RWPE2 (cell line): ENCODE measurements at regions not wholly inside any gene's neighbourhood (a gene's known extent, or its start where the extent isn't known, plus 50 kb on each side); places are given as distances from the start of the nearest gene placed in this dataset.
A peak's percentile ranks its signal among the peaks of the same experiment; 100 is the strongest.

ENCODE experiments used
- ATAC-seq: fragments of 200-7000 bp; cut with Tn5 transposase; 3 replicates; pipeline ENCODE4 v1.9.1; 2021; ENCODE audit warnings: low read depth
- DNase-seq: peaks from one replicate; pipeline ENCODE4 v3.0.0-alpha.2; 2020; ENCODE audit warnings: low spot score
- H3K27ac ChIP-seq: fragments of 450-650 bp; 2 replicates; pipeline ENCODE4 v1.5.1; 2017; ENCODE audit warnings: mild to moderate bottlenecking; ENCODE audit not compliant: poor library complexity, severe bottlenecking
- H3K27me3 ChIP-seq: fragments of 250-450 bp; sonication (Bioruptor Pico); 2 replicates; pipeline ENCODE4 v1.5.1; 2021; ENCODE audit warnings: mild to moderate bottlenecking, moderate library complexity; ENCODE audit not compliant: insufficient read depth, poor library complexity, severe bottlenecking
- H3K36me3 ChIP-seq: fragments of 250-450 bp; sonication (Bioruptor Pico); 2 replicates; pipeline ENCODE4 v1.5.1; 2020; ENCODE audit warnings: low read depth, mild to moderate bottlenecking, moderate library complexity
- H3K4me1 ChIP-seq: fragments of 250-450 bp; sonication (Bioruptor Pico); 2 replicates; pipeline ENCODE4 v1.5.1; 2021; ENCODE audit warnings: mild to moderate bottlenecking, moderate library complexity; ENCODE audit not compliant: insufficient read depth, poor library complexity, severe bottlenecking
- H3K4me3 ChIP-seq: fragments of 250-450 bp; sonication (Bioruptor Pico); 2 replicates; pipeline ENCODE4 v1.5.1; 2021; ENCODE audit warnings: mild to moderate bottlenecking, moderate library complexity; ENCODE audit not compliant: severe bottlenecking
- H3K9me3 ChIP-seq: fragments of 250-450 bp; sonication (Bioruptor Pico); 2 replicates; pipeline ENCODE4 v1.5.1; 2021; ENCODE audit warnings: mild to moderate bottlenecking, moderate library complexity; ENCODE audit not compliant: severe bottlenecking
- TF ChIP-seq, protein P1 (sequence below): fragments of 450-650 bp; IDR thresholded peaks from one replicate; pipeline ENCODE4 v1.5.1; 2017; ENCODE audit warnings: mild to moderate bottlenecking, moderate library complexity; ENCODE audit not compliant: poor library complexity, severe bottlenecking

DNA sequence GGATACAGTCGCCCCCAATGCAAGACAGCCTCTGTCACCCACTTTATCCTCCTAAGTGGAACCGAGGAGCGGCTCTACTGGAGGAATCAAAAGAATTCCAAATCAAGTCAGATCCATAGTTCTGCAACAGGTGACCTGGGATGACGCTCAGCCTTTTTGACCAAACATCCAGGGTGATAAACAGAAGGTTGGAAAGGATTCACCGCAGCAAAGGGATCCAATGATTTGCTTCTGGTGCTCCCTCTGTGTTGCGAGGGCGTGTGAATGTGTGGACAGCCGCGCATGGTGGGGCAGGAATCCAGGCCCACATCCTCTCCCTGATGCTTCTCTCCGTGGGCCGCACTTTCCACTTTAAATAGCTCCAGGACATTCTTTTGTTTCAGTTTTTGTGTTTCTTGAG lies 116.8 kb upstream of the CDH4 start:
- H3K4me1 ChIP-seq, result no peaks in the 10 kb centered on the region
- no peaks in the 10 kb centered on the region for H3K9me3 ChIP-seq
- TF ChIP-seq, protein P1, sequence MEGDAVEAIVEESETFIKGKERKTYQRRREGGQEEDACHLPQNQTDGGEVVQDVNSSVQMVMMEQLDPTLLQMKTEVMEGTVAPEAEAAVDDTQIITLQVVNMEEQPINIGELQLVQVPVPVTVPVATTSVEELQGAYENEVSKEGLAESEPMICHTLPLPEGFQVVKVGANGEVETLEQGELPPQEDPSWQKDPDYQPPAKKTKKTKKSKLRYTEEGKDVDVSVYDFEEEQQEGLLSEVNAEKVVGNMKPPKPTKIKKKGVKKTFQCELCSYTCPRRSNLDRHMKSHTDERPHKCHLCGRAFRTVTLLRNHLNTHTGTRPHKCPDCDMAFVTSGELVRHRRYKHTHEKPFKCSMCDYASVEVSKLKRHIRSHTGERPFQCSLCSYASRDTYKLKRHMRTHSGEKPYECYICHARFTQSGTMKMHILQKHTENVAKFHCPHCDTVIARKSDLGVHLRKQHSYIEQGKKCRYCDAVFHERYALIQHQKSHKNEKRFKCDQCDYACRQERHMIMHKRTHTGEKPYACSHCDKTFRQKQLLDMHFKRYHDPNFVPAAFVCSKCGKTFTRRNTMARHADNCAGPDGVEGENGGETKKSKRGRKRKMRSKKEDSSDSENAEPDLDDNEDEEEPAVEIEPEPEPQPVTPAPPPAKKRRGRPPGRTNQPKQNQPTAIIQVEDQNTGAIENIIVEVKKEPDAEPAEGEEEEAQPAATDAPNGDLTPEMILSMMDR, result no peak
- DNase-seq (peak; percentile 62), ATAC-seq (no peak)
- H3K36me3 ChIP-seq, result no peaks in the 10 kb centered on the region
- H3K4me3 ChIP-seq, result no peak overlapping the region
- no peak overlapping the region for H3K27ac ChIP-seq
- H3K27me3 ChIP-seq, result peaks cover 62% of the 10 kb centered on the region

DNA sequence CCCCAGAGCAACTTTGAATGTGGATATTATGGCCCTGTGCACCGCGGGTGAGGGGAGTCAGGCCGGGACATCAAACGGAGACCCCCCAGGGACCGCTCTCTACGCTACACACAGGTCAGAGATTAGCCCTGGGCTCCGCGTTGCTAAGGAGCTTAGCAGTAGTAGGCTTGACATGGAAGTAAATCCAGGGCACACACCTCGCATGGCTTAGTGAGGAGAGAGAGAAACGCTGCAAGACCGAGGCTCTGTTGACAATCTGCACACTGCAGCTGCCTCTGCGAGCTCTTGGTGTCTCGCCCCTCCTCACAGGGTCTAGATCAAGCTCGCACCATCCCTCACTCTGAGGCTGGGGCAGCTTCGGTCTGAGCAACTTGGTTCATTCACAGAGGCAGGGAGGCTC lies 116.1 kb upstream of the CDH4 start:
- H3K36me3 ChIP-seq, result no peaks in the 10 kb centered on the region

DNA sequence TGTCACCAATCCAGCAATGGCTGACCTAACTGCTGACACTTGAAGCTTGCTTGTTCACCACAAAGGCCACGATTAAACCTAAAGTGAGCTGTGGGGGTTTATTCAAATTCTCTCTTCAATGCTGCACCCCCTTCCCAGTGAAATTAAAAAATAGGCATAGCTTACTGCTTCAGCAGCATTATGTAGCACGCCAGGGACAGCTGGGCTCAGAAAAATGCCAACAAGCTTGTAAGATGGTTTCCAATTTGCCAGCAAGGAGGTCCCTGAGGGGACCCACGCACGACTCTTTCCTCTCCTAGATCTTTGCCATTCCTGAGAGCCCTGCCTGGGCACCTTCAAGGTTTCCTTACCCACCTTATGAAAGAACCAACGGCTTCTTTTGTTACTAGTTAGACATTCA lies 113.5 kb upstream of the CDH4 start:
- H3K36me3 ChIP-seq, result no peaks in the 10 kb centered on the region
- H3K4me1 ChIP-seq, result no peaks in the 10 kb centered on the region
- peaks cover 73% of the 10 kb centered on the region for H3K27me3 ChIP-seq
- H3K9me3 ChIP-seq, result no peaks in the 10 kb centered on the region
- no peak overlapping the region for H3K27ac ChIP-seq
- DNase-seq (peak; percentile 28), ATAC-seq (no peak)
- TF ChIP-seq, protein P1, result no peak
- H3K4me3 ChIP-seq, result no peak overlapping the region

More for the DNA sequence above, 116.1 kb upstream of the CDH4 start:
- Histone ChIP-seq H3K4me3 (no peak overlapping the region), H3K9me3 (no peaks in the 10 kb centered on the region), H3K4me1 (no peaks in the 10 kb centered on the region), H3K27ac (no peak overlapping the region), H3K27me3 (peaks cover 69% of the 10 kb centered on the region)
- ATAC-seq (no peak), DNase-seq (peak; percentile 76)
- TF ChIP-seq, protein P1, result no peak

DNA sequence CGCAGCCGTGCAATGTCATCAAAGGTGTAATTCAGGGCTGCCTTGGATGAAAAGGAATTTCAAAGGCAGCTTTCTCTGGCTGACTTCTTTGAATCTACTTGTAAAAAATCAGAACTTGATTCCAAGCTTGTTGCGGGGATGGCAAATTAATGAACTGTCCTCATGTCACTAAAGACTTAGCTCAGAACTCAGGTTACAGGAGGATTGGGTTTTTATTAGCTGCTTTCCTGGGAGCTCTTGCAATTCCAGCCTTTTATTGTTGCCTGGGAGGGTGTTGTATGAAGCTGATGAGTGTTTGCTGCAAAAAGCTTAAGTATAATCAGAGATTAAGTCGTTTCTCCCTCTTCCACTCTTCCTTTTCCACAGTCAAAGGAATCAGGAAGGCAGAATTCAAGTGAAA lies 113.0 kb upstream of the CDH4 start:
- no peak overlapping the region for H3K27ac ChIP-seq
- TF ChIP-seq, protein P1, result no peak
- peaks cover 73% of the 10 kb centered on the region for H3K27me3 ChIP-seq
- no peak for DNase-seq
- no peaks in the 10 kb centered on the region for H3K4me1 ChIP-seq
- no peak for ATAC-seq
- H3K4me3 ChIP-seq, result no peak overlapping the region
- no peaks in the 10 kb centered on the region for H3K9me3 ChIP-seq
- H3K36me3 ChIP-seq, result no peaks in the 10 kb centered on the region

DNA sequence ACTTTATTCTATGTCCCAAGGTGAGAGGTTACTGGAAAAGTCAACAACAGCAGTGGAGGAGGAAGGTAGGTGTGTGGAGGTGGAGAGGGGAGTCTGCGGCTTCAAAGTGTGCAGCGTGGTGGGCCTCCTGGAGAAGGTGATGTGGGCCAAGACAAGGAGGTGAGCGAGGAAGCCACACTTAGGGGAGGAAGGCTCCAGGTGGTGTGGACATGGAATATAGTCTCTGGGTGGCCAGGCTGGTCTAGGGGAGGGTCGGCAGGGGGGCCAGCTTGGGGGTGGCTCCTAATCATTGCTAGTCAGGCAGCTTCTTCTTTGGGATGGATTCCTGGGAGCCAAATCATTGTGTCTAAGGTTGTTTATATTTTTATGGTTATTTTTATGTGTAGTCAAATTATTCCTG lies 111.5 kb upstream of the CDH4 start:
- DNase-seq (peak; percentile 74), ATAC-seq (no peak)
- Histone ChIP-seq H3K9me3 (no peaks in the 10 kb centered on the region), H3K27me3 (peaks cover 72% of the 10 kb centered on the region), H3K4me3 (no peak overlapping the region), H3K36me3 (no peaks in the 10 kb centered on the region), H3K4me1 (no peaks in the 10 kb centered on the region), H3K27ac (no peak overlapping the region)
- TF ChIP-seq, protein P1, result no peak
